ENCODE measurements at regions not wholly inside any gene's neighbourhood (a gene's known extent, or its start where the extent isn't known, plus 50 kb on each side); places are given as distances from the start of the nearest gene placed in this dataset.

- ATAC-seq: peak in 2 of 4 donors; percentile 38 to 41
- intact Hi-C loops (cut with DNase I): no loop called here
- TF ChIP-seq CTCF (IDR thresholded peaks at IDR 0.05) (no peak), POLR2A (IDR thresholded peaks at IDR 0.05) (no peak)
These were observed 335.8 kb downstream of the ZIC1 start for GRCh38 chr3:147744967-147745366.

GRCh38 chr3:147755310-147755709, 346.1 kb downstream of the ZIC1 start:
- Histone ChIP-seq H3K4me3 (no peak overlapping the region), H3K4me1 (peaks cover 0 to 18% (median 0%) of the 10 kb centered on the region in 12 donors), H3K27ac (no peak overlapping the region), H3K9me3 (no peaks in the 10 kb centered on the region), H3K27me3 (no peaks in the 10 kb centered on the region), H3K36me3 (no peaks in the 10 kb centered on the region)
- WGBS, 4 donors: 92 to 94% (median 93%) methylated on average over 3 of the region's 3 CpGs
- TF ChIP-seq CTCF (IDR thresholded peaks at IDR 0.05): no peak
- no peak for TF ChIP-seq POLR2A (IDR thresholded peaks at IDR 0.05)
- intact Hi-C loops (cut with DNase I): no loop called here
- DNase-seq (no peak), ATAC-seq (no peak)

More at GRCh38 chr3:147744967-147745366, 335.8 kb downstream of the ZIC1 start:
- no peaks in the 10 kb centered on the region for H3K9me3 ChIP-seq
- no peak for DNase-seq
- no peak overlapping the region for H3K4me3 ChIP-seq
- WGBS, 4 donors: 39 to 80% (median 69%) methylated on average over 2 of the region's 2 CpGs
- H3K27ac ChIP-seq: no peak overlapping the region
- H3K36me3 ChIP-seq: no peaks in the 10 kb centered on the region
- no peaks in the 10 kb centered on the region for H3K4me1 ChIP-seq
- H3K27me3 ChIP-seq: no peaks in the 10 kb centered on the region

- intact Hi-C loops (cut with DNase I): no loop called here
These were observed 347.3 kb downstream of the ZIC1 start for GRCh38 chr3:147756476-147756875.

GRCh38 chr3:147757866-147758265, 348.7 kb downstream of the ZIC1 start:
- no peak for ATAC-seq
- peak overlapping the region in 2 of 12 donors; percentile 38 to 71 for H3K27ac ChIP-seq
- no peaks in the 10 kb centered on the region for H3K27me3 ChIP-seq
- intact Hi-C loops (cut with DNase I): no loop called here
- no peaks in the 10 kb centered on the region for H3K36me3 ChIP-seq
- TF ChIP-seq CTCF (IDR thresholded peaks at IDR 0.05): no peak
- no peak for TF ChIP-seq POLR2A (IDR thresholded peaks at IDR 0.05)
- DNase-seq: no peak
- 77 to 88% (median 82%) methylated on average over 3 of the region's 3 CpGs for WGBS, 4 donors
- H3K9me3 ChIP-seq: no peaks in the 10 kb centered on the region
- peaks cover 0 to 18% (median 1%) of the 10 kb centered on the region in 12 donors for H3K4me1 ChIP-seq
- no peak overlapping the region for H3K4me3 ChIP-seq

More at GRCh38 chr3:147756476-147756875, 347.3 kb downstream of the ZIC1 start:
- 81 to 88% (median 85%) methylated on average over 3 of the region's 3 CpGs for WGBS, 4 donors
- Histone ChIP-seq H3K36me3 (no peaks in the 10 kb centered on the region), H3K9me3 (no peaks in the 10 kb centered on the region), H3K4me3 (no peak overlapping the region), H3K27me3 (no peaks in the 10 kb centered on the region), H3K27ac (no peak overlapping the region), H3K4me1 (peaks cover 0 to 18% (median 1%) of the 10 kb centered on the region in 12 donors)
- TF ChIP-seq CTCF (IDR thresholded peaks at IDR 0.05): no peak
- TF ChIP-seq POLR2A (IDR thresholded peaks at IDR 0.05): no peak
- peak in 1 of 4 donors; percentile 42 for ATAC-seq
- no peak for DNase-seq
